Endothelial cell of umbilical vein (primary cell): ENCODE measurements at regions not wholly inside any gene's neighbourhood (a gene's known extent, or its start where the extent isn't known, plus 50 kb on each side); places are given as distances from the start of the nearest gene placed in this dataset.

Experiments
- CTCF ChIP-seq, 2 donors: IDR thresholded peaks; 1 replicate in 1 of 2; 2 replicates in 1 of 2; pipeline ENCODE4 v1.5.1; 2011; ENCODE audit warnings: low read length in 2 of 2, mild to moderate bottlenecking in 2 of 2, moderate library complexity in 2 of 2, control low read depth in 1 of 2, inconsistent platforms in 1 of 2, low read depth in 1 of 2; ENCODE audit not compliant: insufficient read depth in 1 of 2; ENCODE audit errors: extremely low read depth in 1 of 2
- EZH2 ChIP-seq: IDR thresholded peaks from 2 replicates; pipeline ENCODE4 v1.6.1; 2012; ENCODE audit warnings: borderline replicate concordance, low read depth, mild to moderate bottlenecking, moderate library complexity, low read length, inconsistent platforms; ENCODE audit not compliant: severe bottlenecking
- FOS ChIP-seq: IDR thresholded peaks from 2 replicates; pipeline ENCODE4 v1.6.1; 2011; ENCODE audit warnings: mild to moderate bottlenecking, low read length, moderate library complexity, borderline replicate concordance; ENCODE audit not compliant: insufficient read depth
- MYC ChIP-seq: IDR thresholded peaks from one replicate; pipeline ENCODE4 v1.6.1; 2011; ENCODE audit warnings: mild to moderate bottlenecking, low read depth, low read length
- POLR2AphosphoS5 ChIP-seq: IDR thresholded peaks from 2 replicates; pipeline ENCODE4 v1.6.1; 2012; ENCODE audit warnings: low read depth, mild to moderate bottlenecking, control low read depth, low read length, moderate library complexity; ENCODE audit not compliant: insufficient read depth

- TF ChIP-seq CTCF (IDR thresholded peaks at IDR 0.05; ENCODE audit: extremely low read depth in 1 of 2, insufficient read depth in 1 of 2, low read depth in 1 of 2, low read length in 2 of 2) (no peak), POLR2AphosphoS5 (no peak), FOS (no peak), EZH2 (no peak), MYC (no peak)
Observed at GRCh38 chr2:2940702-2941101, 436.9 kb downstream of the EIPR1 start.
